HepG2 (cell line): ENCODE measurements at regions not wholly inside any gene's neighbourhood (a gene's known extent, or its start where the extent isn't known, plus 50 kb on each side); places are given as distances from the start of the nearest gene placed in this dataset.

Experiments
- ATAC-seq: fragments of 200-7000 bp; cut with Tn5 transposase; 3 replicates; pipeline ENCODE4 v1.9.1; 2020; ENCODE audit warnings: mild to moderate bottlenecking, moderate library complexity
- BruUV-seq: library from RNA; stranded (reverse); fragments of 400-500 nt; replicated peaks from 2 replicates; lab custom pipeline; 2021; lab: Mats Ljungman, UMichigan
- CTCF ChIA-PET: fragments of 300-600 bp; formaldehyde crosslinking; extraction: SDS; loops from one replicate; lab custom pipeline; 2021; ENCODE audit warnings: low total read pairs, inconsistent platforms, low intra/inter-chr PET ratio; lab: Yijun Ruan, JAX
- POLR2A ChIA-PET: fragments of 350-600 bp; sonication (Branson Sonifier 250); formaldehyde crosslinking; loops from one replicate; lab custom pipeline; 2020; ENCODE audit warnings: antibody characterized with exemption, inconsistent platforms; lab: Yijun Ruan, JAX
- DNase-seq: peaks from one replicate; pipeline ENCODE4 v3.0.0-alpha.2; 2015; ENCODE audit warnings: low spot score
- FAIRE-seq: peaks from 3 replicates; lab custom pipeline; 2011; peaks lifted over from hg19 to GRCh38; lab: Jason Lieb, UNC
- H2AFZ ChIP-seq: one replicate; pipeline ENCODE4 v1.6.1; 2011; ENCODE audit warnings: low read length, inconsistent platforms
- H3K27ac ChIP-seq: fragments of 300-600 bp; 3 replicates; pipeline ENCODE4 v1.8.0; 2011; ENCODE audit warnings: mixed run types, mild to moderate bottlenecking, mixed read lengths, low read length, inconsistent platforms; ENCODE audit not compliant: insufficient read depth; ENCODE audit errors: extremely low read length
- H3K27me3 ChIP-seq, 2 experiments: fragments of 200-600 bp in 1 of 2; 2 replicates in 1 of 2; 3 replicates in 1 of 2; pipeline versions ENCODE4 v1.6.0 to v1.8.0; 2011; ENCODE audit warnings: low read length in 2 of 2, mild to moderate bottlenecking in 2 of 2, moderate library complexity in 2 of 2, inconsistent platforms in 1 of 2; ENCODE audit not compliant: insufficient read depth in 2 of 2, control insufficient read depth in 1 of 2
- H3K36me3 ChIP-seq, 2 experiments: fragments of 200-600 bp in 1 of 2; replicated peaks in 1 of 2; 2 replicates in 1 of 2; 3 replicates in 1 of 2; pipeline versions ENCODE4 v1.5.1 to v1.8.0; 2011; ENCODE audit warnings: low read length in 2 of 2, inconsistent platforms in 1 of 2; ENCODE audit not compliant: insufficient read depth in 2 of 2, control insufficient read depth in 1 of 2
- H3K4me1 ChIP-seq: 2 replicates; pipeline ENCODE4 v1.5.1; 2012; ENCODE audit warnings: low read length, inconsistent platforms; ENCODE audit not compliant: insufficient read depth
- H3K4me2 ChIP-seq: 2 replicates; pipeline ENCODE4 v1.6.0; 2011; ENCODE audit warnings: low read depth, low read length, inconsistent platforms
- H3K4me3 ChIP-seq, 3 experiments: fragments of 200-600 bp in 1 of 3; sonication (generic), shearing (Covaris generic) in 1 of 3; replicated peaks in 1 of 3; 2 replicates each; pipeline ENCODE4 v1.5.1; 2011 to 2016; ENCODE audit warnings: low read length in 3 of 3, inconsistent platforms in 2 of 3, low read depth in 2 of 3, mild to moderate bottlenecking in 2 of 3, control low read depth in 1 of 3, mixed read lengths in 1 of 3; ENCODE audit not compliant: insufficient read depth in 1 of 3
- H3K79me2 ChIP-seq: one replicate; pipeline ENCODE4 v1.6.1; 2011; ENCODE audit warnings: low read length, inconsistent platforms; ENCODE audit not compliant: insufficient read depth
- H3K9ac ChIP-seq: 2 replicates; pipeline ENCODE4 v1.6.0; 2011; ENCODE audit warnings: mild to moderate bottlenecking, low read depth, low read length, inconsistent platforms; ENCODE audit not compliant: insufficient read depth
- H3K9me3 ChIP-seq: 2 replicates; pipeline ENCODE4 v1.5.1; 2012; ENCODE audit warnings: mild to moderate bottlenecking, low read length
- H4K20me1 ChIP-seq: 2 replicates; pipeline ENCODE4 v1.6.0; 2011; ENCODE audit warnings: inconsistent platforms, mild to moderate bottlenecking, low read length, moderate library complexity; ENCODE audit not compliant: insufficient read depth
- NPAS2 ChIP-seq: sonication (generic); formaldehyde crosslinking; IDR thresholded peaks from 2 replicates; pipeline ENCODE4 v1.8.0; 2022; ENCODE audit warnings: mild to moderate bottlenecking, missing genetic modification reagents, borderline replicate concordance
- WGBS: methylation state at CpG from one replicate; pipeline ENCODE4 v1.1.6; 2017; ENCODE audit warnings: low lambda C conversion rate; 5-methylcytosine and 5-hydroxymethylcytosine counted together
- in situ Hi-C: cut with HindIII; loops from 2 replicates; pipeline ENCODE4 v1.10.0; 2017; ENCODE audit warnings: low pct_unique_long_range_greater_than_20kb; ENCODE audit not compliant: extremely low pct_ligation_motif_present
- intact Hi-C: fragments of 100-400 bp; cut with micrococcal nuclease; formaldehyde crosslinking; loops from one replicate; pipeline ENCODE4 v1.10.0; 2022; ENCODE audit not compliant: unreplicated experiment
- TF ChIP-seq, protein P1 (sequence below): sonication (generic); formaldehyde crosslinking; IDR thresholded peaks from 2 replicates; pipeline ENCODE4 v1.5.0; 2020; ENCODE audit warnings: missing genetic modification reagents, mild to moderate bottlenecking, borderline replicate concordance
- TF ChIP-seq, protein P2 (sequence below): sonication (generic); formaldehyde crosslinking; IDR thresholded peaks from 2 replicates; pipeline ENCODE4 v1.5.0; 2020; ENCODE audit warnings: missing genetic modification reagents

DNA sequence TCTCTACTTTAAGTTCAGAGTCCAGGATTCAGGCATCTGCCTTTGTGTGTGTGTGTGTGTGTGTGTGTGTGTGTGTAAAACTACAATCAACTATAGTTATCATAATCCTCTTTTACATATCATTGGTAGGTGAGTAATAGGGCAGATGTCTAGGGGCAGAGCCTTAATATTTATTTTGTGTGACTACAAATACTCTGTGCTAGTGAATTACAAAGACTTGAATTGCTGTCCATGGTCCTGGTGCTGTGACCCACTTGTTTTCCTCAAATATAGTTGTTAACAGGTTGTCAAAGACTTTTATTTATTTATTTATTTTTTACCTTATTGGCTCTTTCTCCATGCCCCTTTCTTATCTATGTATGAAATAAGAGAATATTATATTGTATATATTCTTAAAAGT, 196.8 kb downstream of the ANXA1 start (continued):
- TF ChIP-seq, protein P1, sequence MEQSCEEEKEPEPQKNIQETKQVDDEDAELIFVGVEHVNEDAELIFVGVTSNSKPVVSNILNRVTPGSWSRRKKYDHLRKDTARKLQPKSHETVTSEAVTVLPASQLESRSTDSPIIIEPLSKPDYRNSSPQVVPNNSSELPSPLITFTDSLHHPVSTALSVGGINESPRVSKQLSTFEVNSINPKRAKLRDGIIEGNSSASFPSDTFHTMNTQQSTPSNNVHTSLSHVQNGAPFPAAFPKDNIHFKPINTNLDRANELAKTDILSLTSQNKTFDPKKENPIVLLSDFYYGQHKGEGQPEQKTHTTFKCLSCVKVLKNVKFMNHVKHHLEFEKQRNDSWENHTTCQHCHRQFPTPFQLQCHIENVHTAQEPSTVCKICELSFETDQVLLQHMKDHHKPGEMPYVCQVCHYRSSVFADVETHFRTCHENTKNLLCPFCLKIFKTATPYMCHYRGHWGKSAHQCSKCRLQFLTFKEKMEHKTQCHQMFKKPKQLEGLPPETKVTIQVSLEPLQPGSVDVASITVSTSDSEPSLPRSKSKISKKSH, result no peak

DNA sequence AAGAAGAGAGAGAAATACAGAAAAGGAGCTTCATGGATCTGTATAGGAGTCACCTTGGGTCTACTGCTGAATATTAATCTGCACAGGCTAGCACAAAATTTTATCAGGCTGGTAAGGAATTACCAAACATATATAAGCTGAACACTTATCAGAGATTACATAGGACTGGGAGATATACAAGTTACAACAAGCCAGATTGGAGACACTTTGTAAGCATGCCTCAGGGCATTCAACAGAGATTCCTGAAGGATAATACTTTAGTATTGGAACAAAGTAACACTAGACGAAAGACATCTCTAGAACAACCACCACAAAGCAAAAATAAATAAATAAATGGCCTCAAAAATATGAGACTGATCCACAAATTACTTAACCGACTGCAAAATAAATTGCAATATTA, 197.8 kb downstream of the ANXA1 start:
- no TSS peak for BruUV-seq
- Histone ChIP-seq H3K4me3 (no peak overlapping the region), H3K9ac (no peak overlapping the region), H3K4me1 (no peaks in the 10 kb centered on the region), H4K20me1 (no peaks in the 10 kb centered on the region), H3K9me3 (no peaks in the 10 kb centered on the region), H3K36me3 (no peaks in the 10 kb centered on the region), H3K79me2 (no peaks in the 10 kb centered on the region), H3K27ac (no peak overlapping the region), H2AFZ (no peak overlapping the region), H3K27me3 (no peaks in the 10 kb centered on the region), H3K4me2 (no peak overlapping the region)
- 2% methylated on average over 2 of the region's 2 CpGs for WGBS
- no peak for ATAC-seq
- no peak for FAIRE-seq
- ChIA-PET POLR2A (no interaction called here), CTCF (no interaction called here)
- no peak for TF ChIP-seq NPAS2 (CRISPR knock-in tag)
- TF ChIP-seq, protein P1, result no peak
- TF ChIP-seq, protein P2, sequence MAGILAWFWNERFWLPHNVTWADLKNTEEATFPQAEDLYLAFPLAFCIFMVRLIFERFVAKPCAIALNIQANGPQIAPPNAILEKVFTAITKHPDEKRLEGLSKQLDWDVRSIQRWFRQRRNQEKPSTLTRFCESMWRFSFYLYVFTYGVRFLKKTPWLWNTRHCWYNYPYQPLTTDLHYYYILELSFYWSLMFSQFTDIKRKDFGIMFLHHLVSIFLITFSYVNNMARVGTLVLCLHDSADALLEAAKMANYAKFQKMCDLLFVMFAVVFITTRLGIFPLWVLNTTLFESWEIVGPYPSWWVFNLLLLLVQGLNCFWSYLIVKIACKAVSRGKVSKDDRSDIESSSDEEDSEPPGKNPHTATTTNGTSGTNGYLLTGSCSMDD, result no peak
- no peak for DNase-seq
- in situ Hi-C loops, result no loop called here
- intact Hi-C loops, result no loop called here
